D341Med (cell line): ENCODE measurements at regions not wholly inside any gene's neighbourhood (a gene's known extent, or its start where the extent isn't known, plus 50 kb on each side); places are given as distances from the start of the nearest gene placed in this dataset.
"Not testable (repeated sequence)": the region's sequence is repeated elsewhere in the genome, so short reads cannot be mapped to it uniquely, and the experiment has no call there.

Experiments used
- DNase-seq: peaks from one replicate; pipeline ENCODE4 v3.0.0; 2012; ENCODE audit warnings: low spot score

DNA sequence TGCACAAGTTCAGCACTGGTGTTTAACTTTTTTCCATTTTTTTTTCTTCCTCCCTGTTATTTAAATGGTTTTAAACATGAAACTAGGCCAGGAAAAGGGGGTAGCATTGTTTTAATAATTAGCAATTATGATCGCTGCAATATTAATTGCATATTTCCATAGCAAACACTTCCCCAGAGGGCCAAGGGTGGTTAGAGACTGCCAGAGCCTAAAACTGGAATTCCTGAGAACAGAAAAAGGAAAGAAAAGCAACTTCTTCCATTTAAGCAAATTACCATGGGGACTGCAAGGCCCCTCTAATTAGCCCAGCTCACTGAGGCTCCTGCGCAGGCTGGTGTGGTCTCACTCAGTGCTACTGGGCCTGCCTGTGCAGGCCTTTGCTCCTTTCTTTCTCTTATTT is 201.5 kb downstream of the SMAD2 start:
- DNase-seq: no peak

DNA sequence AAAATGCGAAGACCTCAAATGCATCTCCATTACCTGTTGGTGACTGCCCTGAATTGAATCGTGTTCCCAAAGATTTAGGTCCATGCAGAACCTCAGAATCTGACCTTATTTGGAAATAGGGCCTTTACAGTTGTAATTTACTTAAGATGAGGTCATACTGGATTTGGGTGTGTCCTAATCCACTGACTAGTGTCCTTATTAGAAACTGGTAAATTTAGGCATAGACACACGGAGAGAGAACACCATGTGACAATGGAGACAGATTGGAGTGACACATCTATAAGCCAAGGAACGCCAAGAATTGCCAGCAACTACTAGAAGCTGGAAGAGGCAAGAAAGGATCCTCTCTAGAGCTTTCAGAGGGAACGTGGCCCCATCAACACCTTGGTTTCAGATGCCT is 203.1 kb downstream of the SMAD2 start:
- DNase-seq: no peak

DNA sequence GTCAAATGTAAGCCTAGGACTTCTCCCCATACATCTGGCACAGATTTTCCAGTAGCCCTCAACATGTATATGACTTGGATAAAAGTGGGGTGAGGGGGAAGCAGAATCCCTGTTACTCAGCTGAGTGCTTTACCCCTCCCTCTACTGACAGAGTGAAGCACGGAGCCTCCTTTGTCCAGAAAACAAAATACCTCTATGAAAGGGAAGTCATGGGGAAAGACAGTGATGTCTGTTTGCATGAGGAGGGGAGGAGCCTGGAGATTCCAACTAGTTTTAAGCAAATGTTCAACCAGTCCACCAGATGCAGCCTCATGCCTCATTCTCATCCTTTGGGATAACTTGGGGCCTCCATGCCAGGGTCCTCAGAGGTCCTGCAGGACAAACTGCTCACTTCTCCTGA is 203.9 kb downstream of the SMAD2 start:
- no peak for DNase-seq

DNA sequence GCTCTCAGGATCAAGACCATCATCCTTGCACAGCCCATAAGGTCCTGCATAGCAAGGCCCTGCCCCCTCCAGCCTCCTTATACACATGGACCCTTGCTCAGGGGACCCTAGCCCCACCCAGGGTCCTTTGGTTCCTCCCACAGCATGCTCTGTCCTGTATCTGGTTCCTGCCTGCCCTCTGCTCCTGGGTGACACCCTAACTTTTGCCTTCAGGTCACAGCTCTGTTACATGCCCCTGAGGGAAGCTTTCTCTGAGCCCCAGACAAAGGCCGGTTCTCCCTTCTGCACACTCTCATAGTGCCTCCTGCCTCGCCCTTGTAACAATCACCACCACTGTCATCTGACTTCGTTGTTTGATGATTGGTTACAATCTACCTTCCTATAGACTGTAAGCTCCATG is 204.8 kb downstream of the SMAD2 start:
- no peak for DNase-seq

DNA sequence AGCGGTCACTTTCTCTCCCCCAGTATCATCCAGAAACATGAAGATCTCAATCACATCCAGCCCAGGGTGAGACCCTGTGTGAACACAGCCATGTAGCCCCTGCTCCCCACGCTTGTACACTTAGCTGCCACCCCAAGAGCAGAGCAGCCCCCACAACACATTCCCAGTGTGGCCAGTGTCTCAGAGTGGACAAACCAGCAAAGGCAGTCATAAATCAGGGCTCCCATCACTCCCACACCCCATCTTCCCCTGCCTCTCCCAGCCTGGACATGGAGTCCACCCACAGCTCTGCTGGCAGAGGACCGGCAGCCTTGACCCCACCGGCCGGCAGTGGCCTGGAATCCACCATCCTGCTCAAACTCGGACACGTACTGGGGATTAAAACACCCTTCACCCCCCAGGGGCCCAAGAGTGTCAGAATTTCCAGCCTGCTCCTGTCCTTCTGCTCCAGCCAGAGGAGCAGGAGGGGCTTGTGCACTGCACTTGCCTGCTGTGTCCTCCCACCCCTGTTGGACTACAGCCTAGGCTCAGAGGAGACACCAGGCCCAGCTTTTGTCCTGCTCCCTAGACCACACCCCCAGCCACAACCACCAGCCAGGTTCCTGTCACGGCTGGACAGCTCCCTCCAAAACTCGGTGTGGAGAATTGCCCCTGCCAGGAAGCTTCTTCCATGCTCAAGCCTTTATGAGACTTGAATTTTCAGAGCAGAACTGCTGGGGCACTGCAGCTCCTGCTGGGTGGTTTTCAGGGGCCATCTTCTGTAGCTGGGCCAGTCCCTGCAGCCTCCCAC is 206.1 kb downstream of the SMAD2 start:
- DNase-seq: no peak

DNA sequence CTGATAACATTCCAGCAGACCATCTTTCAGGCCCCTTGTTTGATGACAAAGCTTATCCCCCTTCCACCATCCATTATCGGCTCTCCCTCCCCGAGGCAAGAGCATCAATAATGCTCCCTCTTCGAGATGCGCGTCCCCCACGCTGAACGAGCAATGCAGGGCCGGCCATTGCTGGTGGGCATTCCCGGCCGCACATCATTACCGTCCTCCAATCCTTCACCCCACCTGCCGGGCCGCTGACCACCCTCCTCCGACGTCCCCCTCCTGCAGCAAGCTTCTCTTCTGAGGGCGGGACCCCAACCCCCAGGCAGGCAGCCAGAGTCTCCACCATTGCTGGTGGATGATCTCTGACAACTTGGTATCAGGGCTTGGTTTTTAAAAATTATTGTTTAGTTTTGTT is 208.6 kb downstream of the SMAD2 start:
- no peak for DNase-seq

DNA sequence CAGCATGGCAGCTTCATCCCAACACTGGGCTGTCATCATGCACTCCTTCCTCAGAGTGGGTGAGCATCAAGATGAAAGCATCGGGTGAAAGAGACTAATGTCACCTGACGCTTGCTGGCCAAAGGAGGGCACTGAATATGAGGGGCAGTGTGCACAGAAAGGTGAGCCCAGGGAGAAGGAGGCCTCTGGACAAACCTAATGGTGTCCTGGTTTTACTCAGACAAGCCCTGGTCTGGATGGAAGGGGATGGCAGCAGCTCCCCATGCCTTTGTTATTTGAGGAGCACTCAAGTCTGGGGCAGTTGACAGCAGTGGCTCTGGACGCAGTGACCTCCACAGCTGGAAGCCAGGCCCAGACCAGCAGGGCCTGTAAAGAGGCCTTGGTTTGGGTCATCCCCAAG is 209.7 kb downstream of the SMAD2 start:
- DNase-seq: no peak

DNA sequence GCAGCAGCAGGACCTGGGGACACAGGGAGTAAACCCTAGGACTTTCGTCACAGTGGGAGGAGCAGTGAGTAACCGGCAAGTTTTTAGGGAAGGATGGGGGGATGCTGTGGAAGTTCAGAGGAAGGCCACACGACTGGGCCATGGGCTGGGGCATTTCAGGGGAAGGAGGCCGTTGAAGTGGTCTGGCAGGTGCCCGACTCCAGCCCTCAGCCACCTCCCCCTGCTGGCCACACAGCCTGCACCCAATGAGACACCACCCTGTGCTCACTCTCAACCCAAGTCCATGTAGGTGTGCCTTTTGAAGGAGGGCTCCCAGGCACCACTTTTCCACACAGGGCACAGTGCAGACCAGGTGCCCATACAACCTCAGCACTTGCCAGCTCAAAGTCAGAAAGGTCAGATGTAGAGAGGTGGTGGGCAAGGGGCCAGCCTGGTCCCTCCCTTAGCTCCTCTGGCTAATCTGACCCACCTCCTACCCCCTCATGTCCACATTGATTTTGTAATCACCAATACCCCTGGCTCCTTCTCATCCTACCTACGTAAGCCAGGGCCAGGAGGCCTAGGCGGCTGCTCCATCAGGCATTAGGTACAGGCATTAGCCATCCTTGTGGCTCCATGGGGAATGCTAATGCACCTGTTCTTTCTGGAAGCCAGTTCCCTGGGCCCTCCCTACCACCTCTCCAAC is 211.2 kb downstream of the SMAD2 start:
- DNase-seq: no peak

DNA sequence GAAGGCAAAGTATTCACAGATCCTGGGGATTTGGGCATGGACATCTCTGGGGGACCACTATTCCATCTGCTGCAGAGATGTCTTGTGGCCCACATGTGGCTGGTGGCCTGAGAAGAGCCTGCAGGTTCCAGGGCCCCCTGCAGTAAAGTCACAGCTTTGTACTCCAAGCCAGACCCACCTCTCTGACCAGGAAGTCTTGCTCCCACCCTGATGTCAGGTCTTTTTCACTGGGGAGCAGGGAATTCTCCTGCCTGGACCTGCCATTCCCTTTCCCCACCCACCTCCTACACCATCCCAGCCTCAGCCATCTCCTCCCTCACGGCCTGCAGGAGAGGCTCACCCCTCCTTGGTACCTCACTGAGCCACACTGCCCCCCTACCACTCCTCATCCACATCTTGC is 211.8 kb downstream of the SMAD2 start:
- DNase-seq: no peak

DNA sequence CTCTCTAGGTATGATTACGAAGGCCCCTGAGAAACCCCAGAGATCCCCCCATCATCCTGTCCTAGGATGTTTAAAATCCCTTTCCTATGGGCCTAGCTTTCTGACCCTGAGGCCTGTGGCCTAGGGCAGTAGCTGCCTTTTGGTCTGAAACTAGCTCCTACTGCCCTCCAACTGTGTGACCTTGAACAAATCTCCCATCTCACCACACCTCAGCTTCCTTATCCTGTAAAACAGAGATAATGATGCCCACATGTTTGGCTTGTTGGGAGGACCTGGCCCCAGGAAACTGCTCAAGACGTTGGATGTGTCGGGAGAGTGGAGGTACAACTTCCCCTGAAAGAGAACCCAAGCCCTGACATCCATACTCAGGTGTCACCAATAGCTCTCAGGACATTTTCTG is 213.2 kb downstream of the SMAD2 start:
- DNase-seq: no peak

DNA sequence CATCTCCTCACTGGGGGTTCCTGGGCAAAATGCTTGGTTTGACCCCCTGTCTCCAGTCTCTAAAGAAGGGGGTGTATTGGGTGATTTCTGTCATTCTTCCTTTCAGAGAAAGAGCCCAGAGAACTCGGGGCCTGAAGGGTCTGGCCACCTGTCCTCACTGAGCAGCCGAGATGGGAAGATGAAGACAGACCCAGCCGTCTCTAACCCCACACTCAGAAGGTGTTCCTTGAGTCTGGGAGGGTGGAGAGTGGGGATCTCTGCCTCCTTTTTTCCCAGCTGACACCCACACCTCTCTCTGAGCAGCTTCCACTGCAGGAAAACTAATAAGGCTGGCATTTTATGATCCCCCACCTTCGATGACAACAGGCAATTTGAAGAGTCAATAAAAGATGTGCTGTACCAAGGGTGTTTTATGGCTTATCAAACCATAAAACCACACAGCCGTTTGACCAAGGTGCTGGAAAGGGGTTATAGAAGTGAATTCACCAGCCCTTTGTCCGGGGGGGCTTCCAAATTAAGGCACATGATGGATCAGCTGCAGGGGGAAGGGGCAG is 213.8 kb downstream of the SMAD2 start:
- no peak for DNase-seq

DNA sequence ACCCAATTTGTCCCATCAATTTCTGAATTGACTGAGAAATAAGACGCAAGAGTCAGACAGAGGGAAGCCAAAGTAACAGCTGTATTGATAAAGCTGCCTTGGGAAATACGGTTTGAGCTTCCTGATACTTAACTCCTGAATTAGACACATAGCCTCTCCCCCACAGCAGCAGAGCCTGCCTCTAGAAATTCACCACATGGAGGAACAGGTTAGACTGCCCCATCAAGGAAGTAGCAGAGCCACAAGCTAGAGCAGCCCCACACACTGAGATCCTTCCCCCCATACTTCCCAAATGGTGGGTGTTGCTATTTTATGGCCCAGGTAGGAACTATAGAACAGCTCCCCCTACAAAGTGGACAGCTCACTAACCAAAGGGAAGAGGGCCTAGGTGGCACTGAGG is 220.0 kb downstream of the SMAD2 start:
- DNase-seq: no peak

DNA sequence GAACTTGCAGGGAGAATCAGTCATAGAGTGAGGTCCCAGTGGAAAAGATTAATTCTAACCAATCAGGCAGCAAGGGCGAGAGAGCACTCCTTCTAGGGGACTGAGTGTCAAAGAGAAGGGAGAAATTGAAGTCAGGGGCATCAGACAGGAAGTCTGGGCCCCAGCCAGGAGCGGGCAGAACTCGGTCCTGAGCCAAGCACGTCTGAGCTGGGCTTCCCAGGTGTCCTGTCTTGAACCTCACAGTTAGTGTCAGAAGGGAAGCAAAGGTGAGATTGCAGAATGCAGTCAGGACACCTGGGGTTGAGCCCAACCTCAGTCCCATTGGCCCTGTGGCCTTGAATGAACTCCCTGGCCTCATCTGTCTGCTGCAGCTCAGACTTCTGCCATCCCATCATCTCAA is 220.9 kb downstream of the SMAD2 start:
- no peak for DNase-seq

DNA sequence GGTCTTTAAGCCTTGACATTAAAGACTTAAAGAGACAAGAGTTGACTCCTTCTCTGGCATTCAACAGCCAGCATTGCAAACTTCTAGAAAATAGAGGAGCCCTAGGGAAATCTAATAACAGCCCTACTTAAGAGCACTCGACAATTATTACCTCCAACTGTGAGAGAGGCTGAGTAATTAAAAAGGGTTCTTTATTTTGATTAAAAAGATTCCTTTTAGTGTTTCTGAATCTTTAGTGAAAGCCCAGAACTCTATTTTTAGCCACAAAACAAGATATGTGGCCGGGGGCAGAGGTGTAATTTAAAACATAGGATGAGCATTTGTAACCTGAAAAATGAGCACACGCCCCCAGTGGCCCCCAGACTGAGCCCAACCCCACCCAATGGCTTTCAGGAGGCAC is 222.3 kb downstream of the SMAD2 start:
- DNase-seq: no peak

DNA sequence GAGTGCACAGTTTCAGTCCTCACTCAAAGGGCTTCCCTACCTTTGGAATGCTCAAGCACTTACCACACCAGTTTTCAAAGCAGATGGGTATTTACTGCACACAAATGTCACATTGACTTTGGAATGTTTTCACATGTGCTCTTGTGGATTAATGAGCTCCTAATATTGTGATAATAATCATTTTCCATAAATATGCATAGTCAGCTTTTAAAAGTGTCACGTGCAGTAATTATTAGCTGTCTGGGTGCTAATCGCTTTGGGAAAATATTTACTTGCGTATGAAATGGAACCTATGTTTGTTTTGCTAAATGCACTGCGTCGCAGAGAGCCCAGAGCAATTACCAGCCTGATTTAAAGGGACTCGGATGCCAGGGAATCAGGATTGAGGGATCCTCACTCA is 229.3 kb downstream of the SMAD2 start:
- DNase-seq: no peak

DNA sequence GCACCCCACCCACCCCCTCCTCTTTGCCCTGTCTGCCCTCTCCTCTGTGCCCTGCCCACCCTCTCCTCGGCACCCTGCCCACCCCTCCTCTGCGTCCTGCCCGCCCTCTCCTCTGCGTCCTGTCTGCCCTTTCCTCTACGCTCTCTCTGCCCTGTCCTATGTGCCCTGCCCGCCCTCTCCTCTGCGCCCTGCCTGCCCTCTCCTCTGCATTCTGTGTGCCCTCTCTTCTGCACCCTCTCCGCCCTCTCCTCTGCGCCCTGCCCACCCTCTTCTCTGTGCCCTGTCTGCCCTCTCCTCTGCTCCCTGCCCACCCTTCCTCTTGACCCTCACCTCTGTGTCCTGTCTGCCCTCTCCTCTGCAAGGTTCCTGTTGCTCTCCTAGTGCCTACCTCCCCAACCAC is 233.6 kb downstream of the SMAD2 start:
- DNase-seq: no peak

DNA sequence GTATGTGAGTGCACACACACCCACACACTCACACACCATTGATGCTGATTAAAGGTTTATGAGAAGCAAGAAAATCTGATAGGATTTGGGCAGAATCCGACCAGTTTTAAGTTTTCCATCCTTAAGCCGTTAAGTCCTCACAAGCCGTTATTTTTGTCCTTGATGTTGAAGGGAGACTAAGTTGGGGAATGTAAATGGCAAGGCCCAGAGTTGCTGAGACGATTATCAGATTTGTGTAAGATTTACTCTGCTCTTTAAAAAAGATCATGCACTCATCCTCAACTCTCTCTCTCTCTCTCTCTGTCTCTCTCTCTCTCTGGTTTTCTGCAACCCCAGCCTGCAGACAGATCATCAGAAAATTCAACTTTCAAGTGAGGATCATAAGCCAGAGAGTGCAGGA is 238.8 kb downstream of the SMAD2 start:
- no peak for DNase-seq

DNA sequence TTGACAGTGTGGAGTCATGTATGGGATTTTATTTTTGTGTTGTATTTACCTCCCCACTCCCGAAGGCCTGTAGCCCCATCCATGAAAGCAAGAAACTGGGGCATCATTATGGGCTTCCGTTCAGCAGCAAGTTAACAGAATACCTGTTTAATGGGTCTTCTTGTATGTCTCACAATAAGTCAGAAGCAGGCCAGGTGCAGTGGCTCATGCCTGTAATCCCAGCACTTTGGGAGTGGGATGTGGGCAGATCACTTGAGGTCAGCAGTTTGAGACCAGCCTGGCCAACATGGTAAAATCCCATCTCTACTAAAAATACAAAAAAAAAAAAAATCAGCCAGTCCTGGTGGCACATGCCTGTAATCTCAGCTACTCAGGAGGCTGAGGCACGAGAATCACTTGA is 239.7 kb downstream of the SMAD2 start:
- DNase-seq: not testable (repeated sequence)

DNA sequence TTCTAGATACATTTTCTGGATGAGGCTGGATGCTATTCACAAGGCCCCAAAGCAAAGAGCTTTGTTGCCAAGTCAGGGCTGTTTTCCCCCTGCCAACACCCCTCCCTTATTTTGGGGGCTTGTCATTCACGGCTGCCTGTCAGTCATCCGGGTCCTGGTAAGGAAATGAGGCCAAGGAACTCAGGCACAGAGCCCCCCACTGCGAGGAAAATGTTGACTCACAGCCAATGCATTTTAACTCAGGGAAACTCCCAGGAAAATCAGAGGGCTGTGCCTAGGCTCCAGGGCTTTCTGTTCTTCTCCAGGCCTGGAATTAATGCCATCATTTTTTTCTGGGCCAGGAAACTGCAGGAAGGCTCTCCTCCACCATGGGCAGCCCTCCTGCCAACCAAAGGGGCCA is 241.1 kb downstream of the SMAD2 start:
- no peak for DNase-seq

DNA sequence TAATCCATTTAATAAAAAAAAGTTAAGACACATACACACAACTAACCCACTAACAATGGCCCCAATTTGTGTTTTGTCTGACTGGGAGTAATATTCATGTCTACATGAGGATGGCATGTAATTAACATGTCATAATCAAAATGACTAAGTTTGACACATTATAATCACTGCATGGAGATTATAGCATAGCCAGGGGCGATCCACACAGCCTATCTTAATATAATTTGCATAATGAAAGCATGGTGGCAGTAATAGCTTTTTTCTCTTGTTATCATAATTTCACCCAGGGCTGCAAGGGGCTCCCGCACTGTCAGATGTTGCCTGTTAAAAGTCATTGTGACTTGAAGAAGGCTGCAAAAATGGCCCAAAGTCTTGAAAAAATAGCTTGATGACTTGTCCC is 243.7 kb downstream of the SMAD2 start:
- DNase-seq: no peak

DNA sequence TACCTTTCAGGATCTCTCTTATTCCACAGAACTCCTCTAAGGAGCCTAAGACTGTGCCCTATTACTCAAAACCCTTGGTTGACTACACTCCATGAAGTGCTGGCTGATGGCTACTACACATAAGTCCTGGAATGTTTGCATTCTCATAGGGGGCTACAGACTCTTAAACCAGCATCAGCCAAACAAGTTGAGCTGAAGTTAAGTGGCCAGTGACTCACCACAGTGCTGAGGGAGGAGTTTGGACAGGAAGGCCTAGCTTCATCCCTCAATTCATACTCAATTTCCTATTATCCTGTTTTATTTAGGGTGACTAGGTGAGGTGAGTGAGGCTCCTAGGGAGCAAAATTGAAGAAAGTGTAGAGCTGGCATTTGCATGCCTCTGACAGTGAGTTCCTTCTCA is 246.7 kb downstream of the SMAD2 start:
- DNase-seq: no peak

DNA sequence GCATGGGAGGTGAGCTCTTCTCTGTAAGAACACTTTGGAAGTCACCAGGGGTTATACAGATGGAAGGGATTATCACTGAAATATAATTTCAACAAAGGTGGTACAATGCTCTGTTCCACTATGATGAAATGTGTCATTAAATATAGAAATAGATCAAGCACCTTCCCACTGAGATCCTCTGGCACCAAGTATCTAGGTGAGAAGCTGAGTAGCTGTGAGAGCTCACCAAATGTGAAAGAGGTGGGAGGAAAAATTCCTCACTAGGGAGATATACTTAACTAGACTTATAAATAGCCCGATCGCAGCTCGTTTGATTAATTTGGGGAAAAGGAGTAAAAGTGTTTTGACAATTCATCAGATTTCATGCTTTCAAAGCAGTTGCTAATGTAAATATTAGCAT is 247.6 kb downstream of the SMAD2 start:
- DNase-seq: no peak

DNA sequence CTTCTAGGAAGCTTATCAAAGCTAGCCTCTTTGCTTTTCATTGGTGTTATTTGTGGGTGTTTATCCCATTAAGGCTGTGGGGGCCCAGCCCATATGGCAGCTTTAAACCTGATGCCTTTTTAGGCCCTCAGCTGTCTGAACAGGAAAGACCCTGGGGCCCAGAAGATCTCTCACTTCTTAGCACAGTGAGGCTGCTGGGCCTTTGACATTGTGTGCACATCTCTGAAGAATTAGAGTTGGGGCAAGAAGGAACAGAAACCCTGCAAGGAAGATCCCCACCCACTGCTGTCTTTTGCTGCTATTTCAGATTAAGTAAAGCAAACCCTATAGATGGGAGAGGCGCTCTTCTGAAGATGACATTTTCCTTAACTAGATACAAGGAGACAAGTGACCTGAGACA is 250.0 kb downstream of the SMAD2 start:
- no peak for DNase-seq

DNA sequence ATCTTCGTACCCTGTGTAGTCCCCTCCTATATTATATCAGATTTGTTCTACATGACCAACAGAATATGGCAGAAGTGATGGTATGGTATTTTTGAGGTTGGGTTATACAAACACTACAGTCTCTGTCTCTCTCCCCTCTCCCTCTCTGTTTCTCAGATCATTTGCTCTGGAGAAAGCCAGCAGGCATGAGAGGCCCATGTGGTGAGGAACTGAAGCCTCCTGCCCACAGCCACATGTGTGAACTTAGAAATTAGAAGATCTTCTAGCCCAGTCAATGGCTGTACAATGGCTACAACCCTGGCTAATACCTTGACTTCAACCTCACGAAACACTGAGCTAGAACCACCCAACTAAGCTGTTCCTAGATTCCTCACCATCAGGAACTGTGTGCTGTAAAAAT is 250.6 kb downstream of the SMAD2 start:
- DNase-seq: no peak
